Stomach (tissue), 4 donors: ENCODE measurements at regions not wholly inside any gene's neighbourhood (a gene's known extent, or its start where the extent isn't known, plus 50 kb on each side); places are given as distances from the start of the nearest gene placed in this dataset.

Source experiments
- CTCF ChIP-seq, 7 experiments: fragments of 450-650 bp in 4 of 7; fragments of 200-600 bp in 3 of 7; sonication (generic) in 3 of 7; IDR thresholded peaks; one replicate each; pipeline ENCODE4 v1.5.1; 2016 to 2019; ENCODE audit warnings: antibody characterized with exemption in 7 of 7, control low read depth in 2 of 7, mild to moderate bottlenecking in 1 of 7
- EP300 ChIP-seq: sonication (generic); formaldehyde crosslinking; IDR thresholded peaks from one replicate; pipeline ENCODE4 v1.6.1; 2017; ENCODE audit warnings: antibody characterized with exemption
- POLR2A ChIP-seq, 4 donors: fragments of 450-650 bp; IDR thresholded peaks; one replicate each; pipeline ENCODE4 v1.6.1; 2016; ENCODE audit warnings: antibody characterized with exemption in 4 of 4, control low read depth in 2 of 4, mild to moderate bottlenecking in 1 of 4, moderate library complexity in 1 of 4

GRCh38 chr14:31987721-31988120 lies 89.4 kb upstream of the ARHGAP5 start:
- no peak for TF ChIP-seq CTCF (IDR thresholded peaks at IDR 0.05)
- no peak for TF ChIP-seq POLR2A (IDR thresholded peaks at IDR 0.05)
- TF ChIP-seq EP300: no peak
